GM23338 (cell line): ENCODE measurements at regions not wholly inside any gene's neighbourhood (a gene's known extent, or its start where the extent isn't known, plus 50 kb on each side); places are given as distances from the start of the nearest gene placed in this dataset.

ENCODE experiments used
- ATAC-seq: fragments of 200-7000 bp; cut with Tn5 transposase; 3 replicates; pipeline ENCODE4 v1.9.1; 2020
- DNase-seq: peaks from one replicate; pipeline ENCODE4 v3.0.0-alpha.2; 2015; ENCODE audit warnings: low spot score
- H2AFZ ChIP-seq: fragments of 200-600 bp; sonication (generic); 2 replicates; pipeline ENCODE4 v1.8.0; 2016; ENCODE audit warnings: antibody characterized with exemption, mild to moderate bottlenecking, moderate library complexity
- H3F3A ChIP-seq: fragments of 200-600 bp; sonication (generic); replicated peaks from 2 replicates; pipeline ENCODE4 v1.8.0; 2017; ENCODE audit warnings: antibody characterized with exemption, mixed run types, low read depth
- H3K27ac ChIP-seq: fragments of 200-600 bp; sonication (generic); 2 replicates; pipeline ENCODE4 v1.6.1; 2016; ENCODE audit warnings: low read depth
- H3K27me3 ChIP-seq: fragments of 200-600 bp; sonication (generic); 2 replicates; pipeline ENCODE4 v1.8.0; 2016; ENCODE audit warnings: mild to moderate bottlenecking, mixed run types, moderate library complexity; ENCODE audit not compliant: insufficient read depth
- H3K36me3 ChIP-seq: fragments of 200-600 bp; sonication (generic); 2 replicates; pipeline ENCODE4 v1.8.0; 2016; ENCODE audit warnings: mild to moderate bottlenecking; ENCODE audit not compliant: insufficient read depth
- H3K4me1 ChIP-seq: fragments of 200-600 bp; sonication (generic); 2 replicates; pipeline ENCODE4 v1.8.0; 2016; ENCODE audit warnings: mild to moderate bottlenecking, moderate library complexity; ENCODE audit not compliant: insufficient read depth
- H3K4me2 ChIP-seq: fragments of 200-600 bp; sonication (generic); 2 replicates; pipeline ENCODE4 v1.7.1; 2017; ENCODE audit warnings: mixed run types
- H3K4me3 ChIP-seq: fragments of 200-600 bp; sonication (generic); 2 replicates; pipeline ENCODE4 v1.6.1; 2016; ENCODE audit warnings: mixed run types
- H3K79me2 ChIP-seq: fragments of 200-600 bp; sonication (generic); replicated peaks from 2 replicates; pipeline ENCODE4 v1.8.0; 2017; ENCODE audit warnings: mild to moderate bottlenecking; ENCODE audit not compliant: insufficient read depth
- H3K9me2 ChIP-seq: fragments of 200-600 bp; sonication (generic); 2 replicates; pipeline ENCODE4 v1.8.0; 2017; ENCODE audit not compliant: insufficient read depth
- H4K20me1 ChIP-seq: fragments of 200-600 bp; sonication (generic); replicated peaks from 2 replicates; pipeline ENCODE4 v1.8.0; 2017; ENCODE audit warnings: mild to moderate bottlenecking; ENCODE audit not compliant: insufficient read depth
- H3K27ac Mint-ChIP-seq: 2 replicates; pipeline ENCODE4 v1.8.0; 2020; ENCODE audit warnings: inconsistent platforms, mild to moderate bottlenecking, moderate library complexity, mixed read lengths
- H3K27me3 Mint-ChIP-seq: 3 replicates; pipeline ENCODE4 v1.8.0; 2022; ENCODE audit warnings: low read depth, mild to moderate bottlenecking, moderate library complexity, mixed read lengths, inconsistent platforms; ENCODE audit not compliant: insufficient read depth, poor library complexity
- H3K36me3 Mint-ChIP-seq: 3 replicates; pipeline ENCODE4 v1.8.0; 2021; ENCODE audit warnings: low read depth, mild to moderate bottlenecking, inconsistent platforms, moderate library complexity, mixed read lengths
- H3K4me1 Mint-ChIP-seq: 3 replicates; pipeline ENCODE4 v1.8.0; 2020; ENCODE audit warnings: mild to moderate bottlenecking, inconsistent platforms, mixed read lengths
- H3K4me3 Mint-ChIP-seq: 3 replicates; pipeline ENCODE4 v1.8.0; 2021; ENCODE audit warnings: moderate library complexity, mild to moderate bottlenecking, inconsistent platforms, mixed read lengths
- H3K9me3 Mint-ChIP-seq: 3 replicates; pipeline ENCODE4 v1.8.0; 2020; ENCODE audit warnings: moderate library complexity, mild to moderate bottlenecking, inconsistent platforms, mixed read lengths
- CREB1 ChIP-seq: fragments of 250-450 bp; sonication (Bioruptor Pico); IDR thresholded peaks from 2 replicates; pipeline ENCODE4 v1.5.0; 2020; ENCODE audit warnings: low read depth, mild to moderate bottlenecking, moderate library complexity
- EZH2 ChIP-seq: fragments of 200-600 bp; sonication (generic); IDR thresholded peaks from one replicate; pipeline ENCODE4 v1.8.0; 2017; ENCODE audit warnings: antibody characterized with exemption, mild to moderate bottlenecking, low read depth; ENCODE audit not compliant: unreplicated experiment
- EZH2phosphoT487 ChIP-seq: fragments of 200-600 bp; sonication (generic); IDR thresholded peaks from one replicate; pipeline ENCODE4 v1.8.1; 2018; ENCODE audit warnings: antibody characterized with exemption; ENCODE audit not compliant: unreplicated experiment
- JUNB ChIP-seq: IDR thresholded peaks from one replicate; pipeline ENCODE4 v1.6.1; 2016; ENCODE audit warnings: antibody characterized with exemption; ENCODE audit not compliant: unreplicated experiment
- NANOG ChIP-seq: IDR thresholded peaks from 2 replicates; pipeline ENCODE4 v1.6.1; 2016; ENCODE audit warnings: antibody characterized with exemption, borderline replicate concordance
- POLR2AphosphoS5 ChIP-seq: IDR thresholded peaks from 2 replicates; pipeline ENCODE4 v1.6.1; 2016; ENCODE audit warnings: antibody characterized with exemption, low read depth
- REST ChIP-seq: IDR thresholded peaks from one replicate; pipeline ENCODE4 v1.6.1; 2018; ENCODE audit warnings: antibody characterized with exemption; ENCODE audit not compliant: unreplicated experiment
- STAT1 ChIP-seq: IDR thresholded peaks from one replicate; pipeline ENCODE4 v1.6.1; 2016; ENCODE audit warnings: antibody characterized with exemption; ENCODE audit not compliant: unreplicated experiment
- ZNF114 ChIP-seq: fragments of 250-450 bp; sonication (Bioruptor Pico); IDR thresholded peaks from 2 replicates; pipeline ENCODE4 v1.5.0; 2020; ENCODE audit warnings: mild to moderate bottlenecking, moderate library complexity
- ZNF331 ChIP-seq: fragments of 250-450 bp; sonication (Bioruptor Pico); IDR thresholded peaks from 2 replicates; pipeline ENCODE4 v1.5.0; 2020; ENCODE audit warnings: low read depth, mild to moderate bottlenecking, moderate library complexity
- ZNF462 ChIP-seq: fragments of 250-450 bp; sonication (Bioruptor Pico); IDR thresholded peaks from 2 replicates; pipeline ENCODE4 v1.5.0; 2020; ENCODE audit warnings: mild to moderate bottlenecking, moderate library complexity
- TF ChIP-seq, protein P1 (sequence below): IDR thresholded peaks from 2 replicates; pipeline ENCODE4 v1.6.1; 2016; ENCODE audit warnings: antibody characterized with exemption
- TF ChIP-seq, protein P2 (sequence below), 2 experiments: fragments of 200-600 bp in 1 of 2; sonication (generic) in 1 of 2; conservative IDR thresholded peaks; 2 replicates each; pipeline versions ENCODE4 v1.5.1 to v1.6.1; 2016 to 2017; ENCODE audit warnings: antibody characterized with exemption in 2 of 2, low read depth in 2 of 2, mild to moderate bottlenecking in 2 of 2, moderate library complexity in 1 of 2

- peak overlapping the region; percentile 98 for H2AFZ ChIP-seq
- H3K27ac Mint-ChIP-seq, result no peak overlapping the region
- H3K79me2 ChIP-seq, result no peaks in the 10 kb centered on the region
Measured at GRCh38 chr15:83379579-83379959, 67.6 kb upstream of the SH3GL3 start.

More at GRCh38 chr15:83379579-83379959, 67.6 kb upstream of the SH3GL3 start:
- H3K4me3 ChIP-seq, result peak overlapping the region; percentile 67
- no peaks in the 10 kb centered on the region for H4K20me1 ChIP-seq
- peak; percentile 59 for DNase-seq
- Mint-ChIP-seq H3K27me3 (peaks cover 5% of the 10 kb centered on the region), H3K4me1 (peaks cover 20% of the 10 kb centered on the region; the same call in 2 of the 3 replicates), H3K4me3 (peak overlapping the region; percentile 61; the same call in 2 of the 3 replicates), H3K9me3 (peaks cover 5% of the 10 kb centered on the region; the same call in 2 of the 3 replicates), H3K36me3 (peaks cover 3% of the 10 kb centered on the region; the same call in 1 of the 3 replicates)
- TF ChIP-seq CREB1 (CRISPR knock-in tag) (no peak), ZNF114 (no peak), EZH2 (no peak), STAT1 (no peak), NANOG (no peak), REST (no peak), JUNB (no peak), ZNF462 (CRISPR knock-in tag) (no peak), EZH2phosphoT487 (no peak), ZNF331 (no peak), POLR2AphosphoS5 (no peak)
- TF ChIP-seq, protein P1, sequence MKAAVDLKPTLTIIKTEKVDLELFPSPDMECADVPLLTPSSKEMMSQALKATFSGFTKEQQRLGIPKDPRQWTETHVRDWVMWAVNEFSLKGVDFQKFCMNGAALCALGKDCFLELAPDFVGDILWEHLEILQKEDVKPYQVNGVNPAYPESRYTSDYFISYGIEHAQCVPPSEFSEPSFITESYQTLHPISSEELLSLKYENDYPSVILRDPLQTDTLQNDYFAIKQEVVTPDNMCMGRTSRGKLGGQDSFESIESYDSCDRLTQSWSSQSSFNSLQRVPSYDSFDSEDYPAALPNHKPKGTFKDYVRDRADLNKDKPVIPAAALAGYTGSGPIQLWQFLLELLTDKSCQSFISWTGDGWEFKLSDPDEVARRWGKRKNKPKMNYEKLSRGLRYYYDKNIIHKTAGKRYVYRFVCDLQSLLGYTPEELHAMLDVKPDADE, result no peak
- TF ChIP-seq, protein P2, sequence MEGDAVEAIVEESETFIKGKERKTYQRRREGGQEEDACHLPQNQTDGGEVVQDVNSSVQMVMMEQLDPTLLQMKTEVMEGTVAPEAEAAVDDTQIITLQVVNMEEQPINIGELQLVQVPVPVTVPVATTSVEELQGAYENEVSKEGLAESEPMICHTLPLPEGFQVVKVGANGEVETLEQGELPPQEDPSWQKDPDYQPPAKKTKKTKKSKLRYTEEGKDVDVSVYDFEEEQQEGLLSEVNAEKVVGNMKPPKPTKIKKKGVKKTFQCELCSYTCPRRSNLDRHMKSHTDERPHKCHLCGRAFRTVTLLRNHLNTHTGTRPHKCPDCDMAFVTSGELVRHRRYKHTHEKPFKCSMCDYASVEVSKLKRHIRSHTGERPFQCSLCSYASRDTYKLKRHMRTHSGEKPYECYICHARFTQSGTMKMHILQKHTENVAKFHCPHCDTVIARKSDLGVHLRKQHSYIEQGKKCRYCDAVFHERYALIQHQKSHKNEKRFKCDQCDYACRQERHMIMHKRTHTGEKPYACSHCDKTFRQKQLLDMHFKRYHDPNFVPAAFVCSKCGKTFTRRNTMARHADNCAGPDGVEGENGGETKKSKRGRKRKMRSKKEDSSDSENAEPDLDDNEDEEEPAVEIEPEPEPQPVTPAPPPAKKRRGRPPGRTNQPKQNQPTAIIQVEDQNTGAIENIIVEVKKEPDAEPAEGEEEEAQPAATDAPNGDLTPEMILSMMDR (conservative IDR thresholded peaks at IDR 0.05; ENCODE audit: low read depth in 2 of 2), result no peak
- H3K27me3 ChIP-seq, result peaks cover 34% of the 10 kb centered on the region
- no peaks in the 10 kb centered on the region for H3K36me3 ChIP-seq
- no peak overlapping the region for H3K27ac ChIP-seq
- H3F3A ChIP-seq, result no peaks in the 10 kb centered on the region
- H3K4me2 ChIP-seq, result peak overlapping the region; percentile 75
- H3K4me1 ChIP-seq, result peaks cover 21% of the 10 kb centered on the region; the same call in 1 of the 2 replicates
- H3K9me2 ChIP-seq, result no peaks in the 10 kb centered on the region
- ATAC-seq, result peak; percentile 64
